ENCODE measurements at regions not wholly inside any gene's neighbourhood (a gene's known extent, or its start where the extent isn't known, plus 50 kb on each side); places are given as distances from the start of the nearest gene placed in this dataset.
"Not testable (repeated sequence)": the region's sequence is repeated elsewhere in the genome, so short reads cannot be mapped to it uniquely, and the experiment has no call there.

- no peak for DNase-seq
Measured at GRCh38 chr2:147173189-147173581, 671.6 kb upstream of the ACVR2A start.

- no peak for DNase-seq
Measured at GRCh38 chr2:147172493-147173188, 672.2 kb upstream of the ACVR2A start.

GRCh38 chr2:147171941-147172340 lies 672.9 kb upstream of the ACVR2A start:
- no peak for DNase-seq

GRCh38 chr2:147170932-147171331 lies 673.9 kb upstream of the ACVR2A start:
- no peak for DNase-seq

- DNase-seq = no peak
Measured at GRCh38 chr2:147165697-147166382, 679.0 kb upstream of the ACVR2A start.

GRCh38 chr2:147164563-147164962 lies 680.3 kb upstream of the ACVR2A start:
- DNase-seq = no peak

GRCh38 chr2:147161746-147162145 lies 683.1 kb upstream of the ACVR2A start:
- no peak for DNase-seq

- no peak for DNase-seq
Measured at GRCh38 chr2:147156970-147157369, 687.9 kb upstream of the ACVR2A start.

- no peak for DNase-seq
Measured at GRCh38 chr2:147150241-147150635, 694.6 kb upstream of the ACVR2A start.

- no peak for DNase-seq
Measured at GRCh38 chr2:147149575-147150240, 695.1 kb upstream of the ACVR2A start.

GRCh38 chr2:147147802-147148201 lies 697.0 kb upstream of the ACVR2A start:
- DNase-seq = no peak

GRCh38 chr2:147141930-147142329 lies 702.9 kb upstream of the ACVR2A start:
- no peak for DNase-seq

GRCh38 chr2:147139732-147140131 lies 705.1 kb upstream of the ACVR2A start:
- not testable (repeated sequence) for DNase-seq

- DNase-seq = no peak
Measured at GRCh38 chr2:147137711-147138110, 707.1 kb upstream of the ACVR2A start.

GRCh38 chr2:147135376-147135775 lies 709.5 kb upstream of the ACVR2A start:
- DNase-seq = no peak

- DNase-seq = no peak
Measured at GRCh38 chr2:147133286-147133908, 711.4 kb upstream of the ACVR2A start.

- DNase-seq = no peak
Measured at GRCh38 chr2:147125145-147125544, 719.7 kb upstream of the ACVR2A start.

- DNase-seq = no peak
Measured at GRCh38 chr2:147122944-147123343, 721.9 kb upstream of the ACVR2A start.

GRCh38 chr2:147110962-147111361 lies 733.9 kb upstream of the ACVR2A start:
- DNase-seq = no peak

GRCh38 chr2:147110317-147110716 lies 734.5 kb upstream of the ACVR2A start:
- DNase-seq = no peak

GRCh38 chr2:147109291-147109690 lies 735.5 kb upstream of the ACVR2A start:
- no peak for DNase-seq

GRCh38 chr2:147108548-147108947 lies 736.3 kb upstream of the ACVR2A start:
- DNase-seq = no peak

GRCh38 chr2:147101941-147102790 lies 742.7 kb upstream of the ACVR2A start:
- no peak for DNase-seq
